ENCODE measurements at regions not wholly inside any gene's neighbourhood (a gene's known extent, or its start where the extent isn't known, plus 50 kb on each side); places are given as distances from the start of the nearest gene placed in this dataset.

GRCh38 chr21:21813289-21813688 is 815.1 kb downstream of the NCAM2 start:
- CTCF ChIA-PET: no interaction called here
- TF ChIP-seq CTCF (conservative IDR thresholded peaks at IDR 0.05; ENCODE audit: low read depth): no peak
- H3K27ac ChIP-seq: no peak overlapping the region
- DNase-seq (ENCODE audit: low spot score): no peak
- POLR2A ChIA-PET (ENCODE audit: low non-redundant PET): no interaction called here

- ChIA-PET CTCF (no interaction called here), POLR2A (ENCODE audit: low non-redundant PET) (no interaction called here)
- DNase-seq (ENCODE audit: low spot score): no peak
- TF ChIP-seq CTCF (conservative IDR thresholded peaks at IDR 0.05; ENCODE audit: low read depth): no peak
- no peak overlapping the region for H3K27ac ChIP-seq
These were observed 815.7 kb downstream of the NCAM2 start for GRCh38 chr21:21813934-21814333.

- CTCF ChIA-PET: no interaction called here
- no peak for DNase-seq (ENCODE audit: low spot score)
- POLR2A ChIA-PET (ENCODE audit: low non-redundant PET): no interaction called here
These were observed 818.6 kb downstream of the NCAM2 start for GRCh38 chr21:21816778-21817177.

GRCh38 chr21:21818898-21819297 is 820.7 kb downstream of the NCAM2 start:
- no peak for TF ChIP-seq CTCF (conservative IDR thresholded peaks at IDR 0.05; ENCODE audit: low read depth)
- DNase-seq (ENCODE audit: low spot score): no peak
- ChIA-PET CTCF (no interaction called here), POLR2A (ENCODE audit: low non-redundant PET) (interaction anchor here (0.5 kb wide), 1 partner anchor 14 kb away, joined by 3 read pairs; no protein-coding TSS in a partner anchor)
- H3K27ac ChIP-seq: no peak overlapping the region

More at GRCh38 chr21:21816778-21817177, 818.6 kb downstream of the NCAM2 start:
- no peak overlapping the region for H3K27ac ChIP-seq
- no peak for TF ChIP-seq CTCF (conservative IDR thresholded peaks at IDR 0.05; ENCODE audit: low read depth)

GRCh38 chr21:21828130-21828529 is 829.9 kb downstream of the NCAM2 start:
- no peak for TF ChIP-seq CTCF (conservative IDR thresholded peaks at IDR 0.05; ENCODE audit: low read depth)
- ChIA-PET CTCF (interaction anchor here (0.5 kb wide), 1 partner anchor 44 kb away, joined by 6 read pairs; no protein-coding TSS in a partner anchor), POLR2A (ENCODE audit: low non-redundant PET) (no interaction called here)
- no peak overlapping the region for H3K27ac ChIP-seq
- no peak for DNase-seq (ENCODE audit: low spot score)

- no peak for TF ChIP-seq CTCF (conservative IDR thresholded peaks at IDR 0.05; ENCODE audit: low read depth)
- DNase-seq (ENCODE audit: low spot score): no peak
- no peak overlapping the region for H3K27ac ChIP-seq
- ChIA-PET POLR2A (ENCODE audit: low non-redundant PET) (no interaction called here), CTCF (no interaction called here)
These were observed 832.8 kb downstream of the NCAM2 start for GRCh38 chr21:21831036-21831435.

GRCh38 chr21:21845901-21846300 is 847.7 kb downstream of the NCAM2 start:
- H3K27ac ChIP-seq: no peak overlapping the region
- no peak for TF ChIP-seq CTCF (conservative IDR thresholded peaks at IDR 0.05; ENCODE audit: low read depth)
- POLR2A ChIA-PET (ENCODE audit: low non-redundant PET): no interaction called here
- no peak for DNase-seq (ENCODE audit: low spot score)
- CTCF ChIA-PET: no interaction called here
